PFSK-1 (cell line): ENCODE measurements at regions not wholly inside any gene's neighbourhood (a gene's known extent, or its start where the extent isn't known, plus 50 kb on each side); places are given as distances from the start of the nearest gene placed in this dataset.

ENCODE experiments used
- FOXP2 ChIP-seq: optimal IDR thresholded peaks from 2 replicates; pipeline ENCODE3; 2011; ENCODE audit warnings: borderline replicate concordance, control low read depth, inconsistent platforms; ENCODE audit not compliant: insufficient read depth; ENCODE audit errors: extremely low read length, extremely low read depth
- POLR2AphosphoS5 ChIP-seq: IDR thresholded peaks from 2 replicates; pipeline ENCODE4 v1.6.1; 2012; ENCODE audit warnings: low read depth, mild to moderate bottlenecking, control low read depth, low read length, moderate library complexity
- REST ChIP-seq, 2 experiments: IDR thresholded peaks; 2 replicates each; pipeline versions ENCODE4 v1.6.1 to v1.8.0; 2011 to 2012; ENCODE audit warnings: low read depth in 2 of 2, low read length in 2 of 2, control low read depth in 1 of 2, inconsistent platforms in 1 of 2, mild to moderate bottlenecking in 1 of 2, moderate library complexity in 1 of 2; ENCODE audit not compliant: insufficient read depth in 1 of 2
- SIN3A ChIP-seq: IDR thresholded peaks from 2 replicates; pipeline ENCODE4 v1.6.1; 2012; ENCODE audit warnings: mild to moderate bottlenecking, low read length, moderate library complexity, borderline replicate concordance; ENCODE audit not compliant: insufficient read depth
- TAF1 ChIP-seq: IDR thresholded peaks from 2 replicates; pipeline ENCODE4 v1.6.1; 2012; ENCODE audit warnings: low read length, control low read depth, borderline replicate concordance; ENCODE audit not compliant: insufficient read depth

GRCh38 chr9:115285836-115286235 lies 167.9 kb upstream of the TNC start:
- no peak for TF ChIP-seq POLR2AphosphoS5
- no peak for TF ChIP-seq TAF1
- no peak for TF ChIP-seq SIN3A
- TF ChIP-seq REST (IDR thresholded peaks at IDR 0.05; ENCODE audit: insufficient read depth in 1 of 2, low read depth in 2 of 2, low read length in 2 of 2), result no peak
- TF ChIP-seq FOXP2, result no peak

- TF ChIP-seq REST (IDR thresholded peaks at IDR 0.05; ENCODE audit: insufficient read depth in 1 of 2, low read depth in 2 of 2, low read length in 2 of 2), result no peak
- no peak for TF ChIP-seq TAF1
These were observed 168.5 kb upstream of the TNC start for GRCh38 chr9:115286411-115286810.

- no peak for TF ChIP-seq REST (IDR thresholded peaks at IDR 0.05; ENCODE audit: insufficient read depth in 1 of 2, low read depth in 2 of 2, low read length in 2 of 2)
- no peak for TF ChIP-seq FOXP2
- TF ChIP-seq POLR2AphosphoS5, result no peak
- TF ChIP-seq TAF1, result no peak
- no peak for TF ChIP-seq SIN3A
These were observed 171.8 kb upstream of the TNC start for GRCh38 chr9:115289757-115290208.

- no peak for TF ChIP-seq SIN3A
These were observed 173.9 kb upstream of the TNC start for GRCh38 chr9:115291841-115292240.

- TF ChIP-seq SIN3A (no peak), FOXP2 (no peak), TAF1 (no peak), REST (IDR thresholded peaks at IDR 0.05; ENCODE audit: insufficient read depth in 1 of 2, low read depth in 2 of 2, low read length in 2 of 2) (no peak), POLR2AphosphoS5 (no peak)
These were observed 174.8 kb upstream of the TNC start for GRCh38 chr9:115292584-115293279.
